Calu3 (cell line): ENCODE measurements at regions not wholly inside any gene's neighbourhood (a gene's known extent, or its start where the extent isn't known, plus 50 kb on each side); places are given as distances from the start of the nearest gene placed in this dataset.

Experiments used
- BruUV-seq: library from RNA; stranded (reverse); fragments of 400-500 nt; replicated peaks from 2 replicates; lab custom pipeline; 2021; lab: Mats Ljungman, UMichigan
- CTCF ChIA-PET: fragments of 300-600 bp; sonication (Branson Sonifier 250); formaldehyde crosslinking; loops from one replicate; lab custom pipeline; 2022; ENCODE audit warnings: antibody characterized with exemption; lab: Charles Lee
- DNase-seq: peaks from one replicate; pipeline ENCODE4 v3.0.0; 2022
- H3K27ac Mint-ChIP-seq: one replicate; pipeline ENCODE4 v1.8.0; 2022; ENCODE audit warnings: mixed read lengths; ENCODE audit not compliant: unreplicated experiment
- H3K27me3 Mint-ChIP-seq: one replicate; pipeline ENCODE4 v1.8.0; 2022; ENCODE audit warnings: mixed read lengths; ENCODE audit not compliant: unreplicated experiment
- H3K36me3 Mint-ChIP-seq: one replicate; pipeline ENCODE4 v1.8.0; 2022; ENCODE audit warnings: mild to moderate bottlenecking, moderate library complexity, mixed read lengths; ENCODE audit not compliant: insufficient read depth, unreplicated experiment
- H3K4me1 Mint-ChIP-seq: one replicate; pipeline ENCODE4 v1.8.0; 2022; ENCODE audit warnings: mild to moderate bottlenecking, low read depth, mixed read lengths; ENCODE audit not compliant: unreplicated experiment
- H3K4me3 Mint-ChIP-seq: one replicate; pipeline ENCODE4 v1.8.0; 2022; ENCODE audit warnings: mild to moderate bottlenecking, low read depth, moderate library complexity, mixed read lengths; ENCODE audit not compliant: unreplicated experiment
- H3K9me3 Mint-ChIP-seq: one replicate; pipeline ENCODE4 v1.8.0; 2022; ENCODE audit warnings: low read depth, mixed read lengths; ENCODE audit not compliant: unreplicated experiment
- intact Hi-C: fragments of 100-400 bp; cut with micrococcal nuclease; formaldehyde crosslinking; loops from one replicate; pipeline ENCODE4 v1.10.0; 2022; ENCODE audit not compliant: unreplicated experiment
- TF ChIP-seq, protein P1 (sequence below): fragments of 200-600 bp; IDR thresholded peaks from one replicate; pipeline ENCODE4 v1.8.0; 2022; ENCODE audit warnings: antibody characterized with exemption; ENCODE audit not compliant: unreplicated experiment

DNA sequence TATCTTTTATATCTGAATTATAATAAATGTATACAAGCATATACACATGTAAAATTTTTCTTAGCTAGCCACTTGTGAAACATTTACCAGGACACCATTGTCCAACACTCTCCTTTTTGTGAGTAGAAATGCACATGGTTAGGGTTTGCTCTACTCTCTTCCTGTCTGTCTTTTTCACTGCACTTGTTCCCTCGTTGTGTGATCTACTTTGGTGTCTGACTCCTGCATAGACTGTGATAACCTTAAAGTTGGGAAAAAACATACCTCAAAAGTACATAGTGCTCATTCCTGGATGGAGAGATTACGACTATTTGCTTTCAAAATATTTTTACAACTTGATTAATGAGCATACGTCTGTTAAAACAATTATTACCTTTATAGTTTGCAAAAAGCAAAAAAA is 294.1 kb upstream of the FLRT2 start:
- intact Hi-C loops = no loop called here
- BruUV-seq = no TSS peak
- H3K4me1 Mint-ChIP-seq = no peaks in the 10 kb centered on the region
- H3K27me3 Mint-ChIP-seq = no peaks in the 10 kb centered on the region
- TF ChIP-seq, protein P1, sequence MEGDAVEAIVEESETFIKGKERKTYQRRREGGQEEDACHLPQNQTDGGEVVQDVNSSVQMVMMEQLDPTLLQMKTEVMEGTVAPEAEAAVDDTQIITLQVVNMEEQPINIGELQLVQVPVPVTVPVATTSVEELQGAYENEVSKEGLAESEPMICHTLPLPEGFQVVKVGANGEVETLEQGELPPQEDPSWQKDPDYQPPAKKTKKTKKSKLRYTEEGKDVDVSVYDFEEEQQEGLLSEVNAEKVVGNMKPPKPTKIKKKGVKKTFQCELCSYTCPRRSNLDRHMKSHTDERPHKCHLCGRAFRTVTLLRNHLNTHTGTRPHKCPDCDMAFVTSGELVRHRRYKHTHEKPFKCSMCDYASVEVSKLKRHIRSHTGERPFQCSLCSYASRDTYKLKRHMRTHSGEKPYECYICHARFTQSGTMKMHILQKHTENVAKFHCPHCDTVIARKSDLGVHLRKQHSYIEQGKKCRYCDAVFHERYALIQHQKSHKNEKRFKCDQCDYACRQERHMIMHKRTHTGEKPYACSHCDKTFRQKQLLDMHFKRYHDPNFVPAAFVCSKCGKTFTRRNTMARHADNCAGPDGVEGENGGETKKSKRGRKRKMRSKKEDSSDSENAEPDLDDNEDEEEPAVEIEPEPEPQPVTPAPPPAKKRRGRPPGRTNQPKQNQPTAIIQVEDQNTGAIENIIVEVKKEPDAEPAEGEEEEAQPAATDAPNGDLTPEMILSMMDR = no peak
- peaks cover 21% of the 10 kb centered on the region for H3K9me3 Mint-ChIP-seq
- DNase-seq = no peak
- CTCF ChIA-PET = no interaction called here
- H3K36me3 Mint-ChIP-seq = no peaks in the 10 kb centered on the region
- no peak overlapping the region for H3K27ac Mint-ChIP-seq
- no peak overlapping the region for H3K4me3 Mint-ChIP-seq

DNA sequence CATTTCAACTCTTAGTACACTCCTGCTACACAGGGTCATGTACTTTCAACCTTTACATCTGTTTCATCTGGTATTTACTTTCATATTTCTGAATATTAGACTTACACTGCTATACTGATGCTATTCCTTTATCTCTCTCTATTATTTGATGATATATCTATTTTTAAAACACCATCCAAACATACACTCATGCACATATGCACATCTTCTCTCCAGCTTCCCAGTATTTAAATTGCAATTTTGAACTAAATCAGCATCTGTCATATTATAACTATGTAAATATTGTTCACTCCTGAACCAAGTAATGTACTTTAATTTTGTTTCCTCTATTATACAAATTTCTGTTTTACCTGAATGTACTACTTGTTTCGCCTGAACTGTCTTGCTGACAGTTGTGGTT is 293.6 kb upstream of the FLRT2 start:
- no TSS peak for BruUV-seq
- TF ChIP-seq, protein P1 = no peak
- H3K36me3 Mint-ChIP-seq = no peaks in the 10 kb centered on the region
- no peak overlapping the region for H3K27ac Mint-ChIP-seq
- CTCF ChIA-PET = no interaction called here
- intact Hi-C loops = no loop called here
- no peak for DNase-seq
- no peaks in the 10 kb centered on the region for H3K27me3 Mint-ChIP-seq
- no peak overlapping the region for H3K4me3 Mint-ChIP-seq
- H3K4me1 Mint-ChIP-seq = no peaks in the 10 kb centered on the region
- peaks cover 23% of the 10 kb centered on the region for H3K9me3 Mint-ChIP-seq

DNA sequence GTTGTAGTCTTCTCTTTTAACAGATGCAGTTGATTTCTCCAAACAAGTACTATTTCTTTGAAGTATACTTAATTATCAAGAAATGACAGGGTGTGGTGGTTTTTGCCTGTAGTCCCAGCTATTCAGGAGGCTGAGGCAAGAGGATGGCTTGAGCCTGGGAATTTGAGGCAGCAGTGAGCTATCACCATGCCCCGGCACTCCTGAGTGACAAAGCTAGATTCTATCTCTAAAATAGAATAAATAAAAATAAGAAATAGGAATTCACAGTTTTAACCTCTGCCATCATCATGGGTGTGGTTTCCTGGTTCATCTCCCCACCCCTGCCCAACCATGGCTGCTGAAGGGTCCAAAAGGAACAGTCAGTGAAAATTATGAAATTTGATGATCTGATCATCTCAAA is 290.2 kb upstream of the FLRT2 start:
- H3K36me3 Mint-ChIP-seq = no peaks in the 10 kb centered on the region
- H3K27ac Mint-ChIP-seq = no peak overlapping the region
- H3K27me3 Mint-ChIP-seq = no peaks in the 10 kb centered on the region
- no peak for DNase-seq
- peaks cover 15% of the 10 kb centered on the region for H3K9me3 Mint-ChIP-seq
- no peaks in the 10 kb centered on the region for H3K4me1 Mint-ChIP-seq
- BruUV-seq = no TSS peak
- CTCF ChIA-PET = no interaction called here
- H3K4me3 Mint-ChIP-seq = no peak overlapping the region
- intact Hi-C loops = no loop called here
- TF ChIP-seq, protein P1 = no peak

DNA sequence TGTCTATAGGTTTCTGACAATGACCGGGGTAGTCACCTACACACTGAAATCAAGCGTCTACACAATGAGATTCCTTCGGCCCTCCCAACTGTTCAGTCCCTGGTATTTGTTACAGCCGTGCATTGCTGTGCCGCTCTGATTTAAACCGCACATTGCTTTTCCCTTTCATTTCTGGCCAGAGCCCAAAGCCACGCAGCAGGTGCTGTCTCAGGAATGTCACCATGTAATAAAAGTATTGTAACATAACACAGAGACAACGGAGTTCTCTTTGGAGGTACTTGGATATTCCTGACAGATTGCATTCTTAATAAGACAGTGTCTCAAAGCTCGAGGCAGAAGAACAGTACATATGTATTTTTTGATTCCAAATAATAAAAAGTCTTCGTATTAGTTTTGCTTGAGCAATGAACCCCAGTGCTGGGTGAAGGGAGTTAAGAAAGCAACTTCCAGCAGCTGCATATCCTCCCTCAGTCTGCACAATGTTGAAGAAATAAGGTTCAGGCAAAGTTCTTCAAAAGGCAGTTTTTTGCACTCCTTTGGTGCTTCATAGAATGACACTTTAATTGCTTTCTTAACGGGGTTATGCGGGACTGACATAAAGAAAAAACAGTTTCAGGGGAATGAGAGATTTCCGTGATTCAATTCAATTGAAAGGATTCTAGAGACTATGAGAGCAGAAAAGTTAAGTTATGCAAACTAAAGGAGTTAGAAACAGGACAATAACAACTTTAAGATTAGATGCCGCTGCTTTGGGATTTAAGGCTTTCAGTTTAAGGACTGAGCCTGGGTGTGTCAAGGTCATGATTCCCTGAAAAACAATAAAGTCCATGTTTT is 288.7 kb upstream of the FLRT2 start:
- H3K4me3 Mint-ChIP-seq = no peak overlapping the region
- H3K9me3 Mint-ChIP-seq = peaks cover 11% of the 10 kb centered on the region
- no peak for DNase-seq
- TF ChIP-seq, protein P1 = no peak
- H3K36me3 Mint-ChIP-seq = no peaks in the 10 kb centered on the region
- intact Hi-C loops = no loop called here
- no peaks in the 10 kb centered on the region for H3K4me1 Mint-ChIP-seq
- no peaks in the 10 kb centered on the region for H3K27me3 Mint-ChIP-seq
- no peak overlapping the region for H3K27ac Mint-ChIP-seq
- CTCF ChIA-PET = no interaction called here
- no TSS peak for BruUV-seq
